ENCODE measurements at regions not wholly inside any gene's neighbourhood (a gene's known extent, or its start where the extent isn't known, plus 50 kb on each side); places are given as distances from the start of the nearest gene placed in this dataset.

- Mint-ChIP-seq H3K27me3 (ENCODE audit: insufficient read depth) (no peaks in the 10 kb centered on the region; the same call in 1 of the 2 replicates), H3K36me3 (ENCODE audit: low read depth) (no peaks in the 10 kb centered on the region), H3K27ac (no peak overlapping the region), H3K4me3 (no peak overlapping the region), H3K4me1 (ENCODE audit: low read depth) (no peaks in the 10 kb centered on the region), H3K9me3 (no peaks in the 10 kb centered on the region)
- no peak for DNase-seq
- TF ChIP-seq CTCF (IDR thresholded peaks at IDR 0.05) = no peak
Observed at GRCh38 chr3:31135546-31135945, 241.1 kb upstream of the GADL1 start.

DNA sequence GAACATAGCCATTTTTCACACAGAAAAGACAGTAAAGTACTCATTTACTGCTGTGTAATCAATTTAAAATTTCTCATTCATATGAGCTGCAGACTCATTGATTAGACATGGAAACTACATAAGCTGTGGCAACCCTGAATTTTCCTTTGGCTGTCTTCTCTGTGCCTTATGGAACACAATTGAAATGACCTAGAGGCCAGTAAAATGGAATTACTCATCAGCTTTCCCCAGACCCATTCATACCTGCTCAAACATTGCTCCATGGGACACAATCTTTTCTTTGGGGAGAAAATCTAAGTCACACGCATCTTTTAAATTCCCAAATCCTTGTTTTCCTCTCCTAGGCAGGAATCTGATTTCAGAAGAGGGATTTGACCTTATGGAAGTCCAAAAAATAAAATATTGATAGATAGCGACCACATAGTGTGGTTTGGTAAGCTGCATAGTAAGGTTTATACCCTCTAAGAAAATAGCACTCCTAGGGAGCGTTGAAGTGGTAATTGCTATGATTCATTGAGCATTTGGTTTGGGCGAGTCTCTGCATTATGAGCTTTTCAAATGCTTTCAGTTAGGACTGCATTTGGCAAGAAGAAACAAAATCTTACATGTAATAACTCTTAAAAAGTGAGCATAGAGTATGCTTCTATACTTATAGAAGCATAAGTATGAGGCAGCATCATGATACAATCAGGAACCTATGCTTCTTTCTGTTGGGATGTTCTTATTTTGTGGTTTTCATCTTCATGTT is 243.4 kb upstream of the GADL1 start:
- Mint-ChIP-seq H3K4me3 (no peak overlapping the region), H3K4me1 (ENCODE audit: low read depth) (no peaks in the 10 kb centered on the region), H3K27ac (no peak overlapping the region), H3K27me3 (ENCODE audit: insufficient read depth) (no peaks in the 10 kb centered on the region; the same call in 1 of the 2 replicates), H3K36me3 (ENCODE audit: low read depth) (no peaks in the 10 kb centered on the region), H3K9me3 (no peaks in the 10 kb centered on the region)
- no peak for DNase-seq
- no peak for TF ChIP-seq CTCF (IDR thresholded peaks at IDR 0.05)

DNA sequence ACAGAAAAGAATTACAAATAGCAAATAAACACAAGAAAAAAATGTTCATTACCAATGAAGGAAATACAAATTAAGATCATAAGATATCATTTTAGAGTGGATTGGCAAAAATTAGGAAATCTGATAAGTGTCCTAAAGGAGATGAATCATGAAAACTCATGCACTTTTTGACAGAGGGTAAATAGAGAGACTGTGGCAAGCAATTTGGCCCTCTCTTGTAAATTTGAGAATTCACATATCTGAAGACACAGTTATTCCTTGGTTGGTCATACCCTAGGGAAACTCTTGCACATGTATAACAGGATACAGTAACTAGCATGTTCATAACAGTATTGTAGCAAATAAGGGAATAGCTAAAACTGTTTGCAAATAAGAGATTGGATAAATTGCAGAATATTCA is 246.0 kb upstream of the GADL1 start:
- Mint-ChIP-seq H3K9me3 (no peaks in the 10 kb centered on the region), H3K36me3 (ENCODE audit: low read depth) (no peaks in the 10 kb centered on the region), H3K27ac (no peak overlapping the region), H3K4me1 (ENCODE audit: low read depth) (no peaks in the 10 kb centered on the region), H3K27me3 (ENCODE audit: insufficient read depth) (no peaks in the 10 kb centered on the region; the same call in 1 of the 2 replicates), H3K4me3 (no peak overlapping the region)
- TF ChIP-seq CTCF (IDR thresholded peaks at IDR 0.05) = no peak
- no peak for DNase-seq

DNA sequence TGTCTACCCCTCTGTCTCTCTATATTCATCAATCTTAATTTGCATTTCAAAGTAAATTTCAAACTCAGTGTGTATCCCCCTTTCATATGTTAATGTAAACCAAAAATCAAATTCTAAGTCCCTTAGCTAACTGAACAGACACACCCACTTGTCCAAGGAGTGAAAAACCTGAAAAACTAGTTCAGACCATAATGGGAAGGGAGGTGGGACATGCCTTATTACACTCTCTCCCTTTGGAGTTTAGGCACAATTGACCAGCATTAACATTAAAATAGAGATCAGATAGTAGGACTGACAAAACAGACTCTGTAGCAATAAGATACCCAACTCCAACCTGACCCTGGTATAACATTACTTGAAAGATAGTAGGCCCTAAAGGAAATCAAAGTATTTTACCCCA is 247.7 kb upstream of the GADL1 start:
- no peaks in the 10 kb centered on the region for H3K4me1 Mint-ChIP-seq (ENCODE audit: low read depth)
- H3K27ac Mint-ChIP-seq = no peak overlapping the region
- H3K36me3 Mint-ChIP-seq (ENCODE audit: low read depth) = no peaks in the 10 kb centered on the region; the same call in 1 of the 2 replicates
- peaks cover 8% of the 10 kb centered on the region; the same call in 1 of the 2 replicates for H3K9me3 Mint-ChIP-seq
- DNase-seq = no peak
- H3K4me3 Mint-ChIP-seq = no peak overlapping the region
- no peak for TF ChIP-seq CTCF (IDR thresholded peaks at IDR 0.05)
- H3K27me3 Mint-ChIP-seq (ENCODE audit: insufficient read depth) = no peaks in the 10 kb centered on the region; the same call in 1 of the 2 replicates

DNA sequence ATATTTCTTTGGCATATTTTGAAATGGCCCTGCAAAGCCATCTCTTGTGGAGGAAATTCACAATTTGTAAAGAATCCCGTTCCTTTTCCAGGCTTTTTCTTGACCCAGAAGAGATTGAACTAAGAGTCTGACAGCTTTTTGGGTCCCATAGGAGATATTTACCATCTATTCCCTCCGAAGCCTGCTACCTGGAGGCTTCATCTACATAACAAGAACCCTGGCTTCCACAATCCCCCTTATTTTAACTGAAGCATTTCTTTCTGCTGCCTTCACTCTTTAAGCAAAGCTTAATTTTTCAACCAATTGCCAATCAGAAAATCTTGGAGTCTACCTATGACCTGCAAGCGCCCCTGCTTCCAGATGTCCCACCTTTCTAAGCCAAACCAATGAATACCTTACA is 248.1 kb upstream of the GADL1 start:
- H3K4me1 Mint-ChIP-seq (ENCODE audit: low read depth) = no peaks in the 10 kb centered on the region
- H3K36me3 Mint-ChIP-seq (ENCODE audit: low read depth) = no peaks in the 10 kb centered on the region; the same call in 1 of the 2 replicates
- no peaks in the 10 kb centered on the region; the same call in 1 of the 2 replicates for H3K27me3 Mint-ChIP-seq (ENCODE audit: insufficient read depth)
- DNase-seq = no peak
- H3K4me3 Mint-ChIP-seq = no peak overlapping the region
- TF ChIP-seq CTCF (IDR thresholded peaks at IDR 0.05) = no peak
- peaks cover 12% of the 10 kb centered on the region; the same call in 1 of the 2 replicates for H3K9me3 Mint-ChIP-seq
- H3K27ac Mint-ChIP-seq = no peak overlapping the region
